ENCODE measurements at regions not wholly inside any gene's neighbourhood (a gene's known extent, or its start where the extent isn't known, plus 50 kb on each side); places are given as distances from the start of the nearest gene placed in this dataset.
"Not testable (repeated sequence)": the region's sequence is repeated elsewhere in the genome, so short reads cannot be mapped to it uniquely, and the experiment has no call there.

- no peaks in the 10 kb centered on the region for H3K4me1 ChIP-seq (ENCODE audit: control insufficient read depth, insufficient read depth, low read length)
- H3K27me3 ChIP-seq (ENCODE audit: control insufficient read depth, insufficient read depth, low read length, poor library complexity, severe bottlenecking), result no peaks in the 10 kb centered on the region
- 93 to 97% methylated on average over 5 to 6 of the region's 6 CpGs for WGBS, 2 experiments
- no peaks in the 10 kb centered on the region for H3K9me3 ChIP-seq (ENCODE audit: control insufficient read depth, low read length)
- no peak overlapping the region for H3K4me3 ChIP-seq (ENCODE audit: insufficient read depth, low read depth, low read length)
- no peak overlapping the region for H3K27ac ChIP-seq (ENCODE audit: insufficient read depth, low read depth, low read length, poor library complexity, severe bottlenecking)
- no peaks in the 10 kb centered on the region for H3K36me3 ChIP-seq (ENCODE audit: control insufficient read depth, insufficient read depth, low read length)
Observed at GRCh38 chr3:31092748-31093589, 198.5 kb upstream of the GADL1 start.

- no peak overlapping the region for H3K27ac ChIP-seq (ENCODE audit: insufficient read depth, low read depth, low read length, poor library complexity, severe bottlenecking)
- no peaks in the 10 kb centered on the region for H3K27me3 ChIP-seq (ENCODE audit: control insufficient read depth, insufficient read depth, low read length, poor library complexity, severe bottlenecking)
- peaks cover 4% of the 10 kb centered on the region for H3K4me1 ChIP-seq (ENCODE audit: control insufficient read depth, insufficient read depth, low read length)
- WGBS, 2 experiments, result 94 to 97% methylated on average over 3 of the region's 3 CpGs
- H3K36me3 ChIP-seq (ENCODE audit: control insufficient read depth, insufficient read depth, low read length), result no peaks in the 10 kb centered on the region
- no peaks in the 10 kb centered on the region for H3K9me3 ChIP-seq (ENCODE audit: control insufficient read depth, low read length)
- H3K4me3 ChIP-seq (ENCODE audit: insufficient read depth, low read depth, low read length), result no peak overlapping the region
Observed at GRCh38 chr3:31093606-31094005, 199.1 kb upstream of the GADL1 start.

GRCh38 chr3:31094048-31094447 is 199.6 kb upstream of the GADL1 start:
- Histone ChIP-seq H3K36me3 (ENCODE audit: control insufficient read depth, insufficient read depth, low read length) (no peaks in the 10 kb centered on the region), H3K27ac (ENCODE audit: insufficient read depth, low read depth, low read length, poor library complexity, severe bottlenecking) (no peak overlapping the region), H3K9me3 (ENCODE audit: control insufficient read depth, low read length) (no peaks in the 10 kb centered on the region), H3K4me3 (ENCODE audit: insufficient read depth, low read depth, low read length) (no peak overlapping the region), H3K4me1 (ENCODE audit: control insufficient read depth, insufficient read depth, low read length) (peaks cover 5% of the 10 kb centered on the region), H3K27me3 (ENCODE audit: control insufficient read depth, insufficient read depth, low read length, poor library complexity, severe bottlenecking) (no peaks in the 10 kb centered on the region)
- 92 to 98% methylated on average over 3 to 4 of the region's 4 CpGs for WGBS, 2 experiments

- H3K4me3 ChIP-seq (ENCODE audit: insufficient read depth, low read depth, low read length), result no peak overlapping the region
- WGBS, 2 experiments, result 91 to 96% methylated on average over 3 of the region's 3 CpGs
- no peaks in the 10 kb centered on the region for H3K36me3 ChIP-seq (ENCODE audit: control insufficient read depth, insufficient read depth, low read length)
Observed at GRCh38 chr3:31095255-31095654, 200.8 kb upstream of the GADL1 start.

GRCh38 chr3:31096661-31097395 is 202.4 kb upstream of the GADL1 start:
- H3K27me3 ChIP-seq (ENCODE audit: control insufficient read depth, insufficient read depth, low read length, poor library complexity, severe bottlenecking), result no peaks in the 10 kb centered on the region
- WGBS, 2 experiments, result 92 to 96% methylated on average over 5 of the region's 5 CpGs
- peaks cover 5% of the 10 kb centered on the region for H3K4me1 ChIP-seq (ENCODE audit: control insufficient read depth, insufficient read depth, low read length)

More at GRCh38 chr3:31095255-31095654, 200.8 kb upstream of the GADL1 start:
- Histone ChIP-seq H3K27ac (ENCODE audit: insufficient read depth, low read depth, low read length, poor library complexity, severe bottlenecking) (no peak overlapping the region), H3K4me1 (ENCODE audit: control insufficient read depth, insufficient read depth, low read length) (peaks cover 5% of the 10 kb centered on the region), H3K9me3 (ENCODE audit: control insufficient read depth, low read length) (no peaks in the 10 kb centered on the region), H3K27me3 (ENCODE audit: control insufficient read depth, insufficient read depth, low read length, poor library complexity, severe bottlenecking) (no peaks in the 10 kb centered on the region)

GRCh38 chr3:31100519-31100918 is 206.1 kb upstream of the GADL1 start:
- no peaks in the 10 kb centered on the region for H3K36me3 ChIP-seq (ENCODE audit: control insufficient read depth, insufficient read depth, low read length)
- no peak overlapping the region for H3K27ac ChIP-seq (ENCODE audit: insufficient read depth, low read depth, low read length, poor library complexity, severe bottlenecking)
- H3K27me3 ChIP-seq (ENCODE audit: control insufficient read depth, insufficient read depth, low read length, poor library complexity, severe bottlenecking), result no peaks in the 10 kb centered on the region
- no peaks in the 10 kb centered on the region for H3K9me3 ChIP-seq (ENCODE audit: control insufficient read depth, low read length)
- no CpG with 5 or more reads among the region's 1 CpG for WGBS, 2 experiments
- H3K4me3 ChIP-seq (ENCODE audit: insufficient read depth, low read depth, low read length), result no peak overlapping the region
- peaks cover 5% of the 10 kb centered on the region for H3K4me1 ChIP-seq (ENCODE audit: control insufficient read depth, insufficient read depth, low read length)

More at GRCh38 chr3:31096661-31097395, 202.4 kb upstream of the GADL1 start:
- Histone ChIP-seq H3K27ac (ENCODE audit: insufficient read depth, low read depth, low read length, poor library complexity, severe bottlenecking) (no peak overlapping the region), H3K9me3 (ENCODE audit: control insufficient read depth, low read length) (no peaks in the 10 kb centered on the region), H3K4me3 (ENCODE audit: insufficient read depth, low read depth, low read length) (no peak overlapping the region), H3K36me3 (ENCODE audit: control insufficient read depth, insufficient read depth, low read length) (no peaks in the 10 kb centered on the region)

GRCh38 chr3:31101285-31101684 is 206.8 kb upstream of the GADL1 start:
- not testable (repeated sequence) for H3K9me3 ChIP-seq (ENCODE audit: control insufficient read depth, low read length)
- whole genome bisulfite sequencing, 2 experiments, result 79 to 83% methylated on average over 1 of the region's 1 CpG

GRCh38 chr3:31102196-31102879 is 207.9 kb upstream of the GADL1 start:
- Histone ChIP-seq H3K4me3 (ENCODE audit: insufficient read depth, low read depth, low read length) (no peak overlapping the region), H3K27me3 (ENCODE audit: control insufficient read depth, insufficient read depth, low read length, poor library complexity, severe bottlenecking) (no peaks in the 10 kb centered on the region), H3K36me3 (ENCODE audit: control insufficient read depth, insufficient read depth, low read length) (no peaks in the 10 kb centered on the region), H3K9me3 (ENCODE audit: control insufficient read depth, low read length) (no peaks in the 10 kb centered on the region), H3K4me1 (ENCODE audit: control insufficient read depth, insufficient read depth, low read length) (peaks cover 5% of the 10 kb centered on the region), H3K27ac (ENCODE audit: insufficient read depth, low read depth, low read length, poor library complexity, severe bottlenecking) (no peak overlapping the region)
- WGBS, 2 experiments, result 91 to 98% methylated on average over 8 of the region's 8 CpGs

More at GRCh38 chr3:31101285-31101684, 206.8 kb upstream of the GADL1 start:
- not testable (repeated sequence) for H3K4me3 ChIP-seq (ENCODE audit: insufficient read depth, low read depth, low read length); H3K4me1 ChIP-seq (ENCODE audit: control insufficient read depth, insufficient read depth, low read length); H3K27me3 ChIP-seq (ENCODE audit: control insufficient read depth, insufficient read depth, low read length, poor library complexity, severe bottlenecking); H3K36me3 ChIP-seq (ENCODE audit: control insufficient read depth, insufficient read depth, low read length); H3K27ac ChIP-seq (ENCODE audit: insufficient read depth, low read depth, low read length, poor library complexity, severe bottlenecking)

- Histone ChIP-seq H3K27me3 (ENCODE audit: control insufficient read depth, insufficient read depth, low read length, poor library complexity, severe bottlenecking) (no peaks in the 10 kb centered on the region), H3K9me3 (ENCODE audit: control insufficient read depth, low read length) (no peaks in the 10 kb centered on the region), H3K36me3 (ENCODE audit: control insufficient read depth, insufficient read depth, low read length) (no peaks in the 10 kb centered on the region), H3K4me1 (ENCODE audit: control insufficient read depth, insufficient read depth, low read length) (peaks cover 5% of the 10 kb centered on the region), H3K27ac (ENCODE audit: insufficient read depth, low read depth, low read length, poor library complexity, severe bottlenecking) (no peak overlapping the region), H3K4me3 (ENCODE audit: insufficient read depth, low read depth, low read length) (no peak overlapping the region)
- 87 to 92% methylated on average over 2 of the region's 2 CpGs for WGBS, 2 experiments
Observed at GRCh38 chr3:31103181-31103580, 208.7 kb upstream of the GADL1 start.

All from ectodermal cell (in vitro differentiated cells).